ENCODE measurements at regions not wholly inside any gene's neighbourhood (a gene's known extent, or its start where the extent isn't known, plus 50 kb on each side); places are given as distances from the start of the nearest gene placed in this dataset.

GRCh38 chr14:89493406-89493805, 76.4 kb upstream of the FOXN3 start:
- TF ChIP-seq MXI1 (conservative IDR thresholded peaks at IDR 0.05; ENCODE audit: poor library complexity, severe bottlenecking), result no peak
- TF ChIP-seq SMC3 (conservative IDR thresholded peaks at IDR 0.05; ENCODE audit: poor library complexity), result no peak
- no peak for TF ChIP-seq RAD21 (conservative IDR thresholded peaks at IDR 0.05)
- TF ChIP-seq EZH2 (IDR thresholded peaks at IDR 0.05; ENCODE audit: borderline replicate concordance, insufficient read depth, low read length, poor library complexity, severe bottlenecking), result no peak
- peak overlapping the region; percentile 63 for H3K4me3 ChIP-seq (ENCODE audit: low read length)
- H3K4me2 ChIP-seq (ENCODE audit: low read length), result peak overlapping the region; percentile 74

GRCh38 chr14:89491711-89492381, 74.8 kb upstream of the FOXN3 start:
- TF ChIP-seq EZH2 (IDR thresholded peaks at IDR 0.05; ENCODE audit: borderline replicate concordance, insufficient read depth, low read length, poor library complexity, severe bottlenecking) (no peak), MXI1 (conservative IDR thresholded peaks at IDR 0.05; ENCODE audit: poor library complexity, severe bottlenecking) (no peak)

More at GRCh38 chr14:89493406-89493805, 76.4 kb upstream of the FOXN3 start:
- Histone ChIP-seq H3K27ac (ENCODE audit: low read length) (peak overlapping the region; percentile 87), H3K9me2 (ENCODE audit: insufficient read depth, low read length) (no peaks in the 10 kb centered on the region), H2AFZ (ENCODE audit: low read depth, low read length) (no peak overlapping the region), H3K9me3 (ENCODE audit: low read length) (no peaks in the 10 kb centered on the region), H3K79me2 (replicated peaks; ENCODE audit: insufficient read depth, low read length) (no peaks in the 10 kb centered on the region), H3K9ac (ENCODE audit: low read length) (peak overlapping the region; percentile 58), H3K27me3 (ENCODE audit: insufficient read depth, low read depth, low read length) (no peaks in the 10 kb centered on the region), H4K20me1 (ENCODE audit: insufficient read depth) (no peaks in the 10 kb centered on the region), H3K36me3 (ENCODE audit: insufficient read depth, low read length) (no peaks in the 10 kb centered on the region), H3F3A (ENCODE audit: insufficient read depth, low read length, poor library complexity, severe bottlenecking) (peaks cover 20% of the 10 kb centered on the region)

DNA sequence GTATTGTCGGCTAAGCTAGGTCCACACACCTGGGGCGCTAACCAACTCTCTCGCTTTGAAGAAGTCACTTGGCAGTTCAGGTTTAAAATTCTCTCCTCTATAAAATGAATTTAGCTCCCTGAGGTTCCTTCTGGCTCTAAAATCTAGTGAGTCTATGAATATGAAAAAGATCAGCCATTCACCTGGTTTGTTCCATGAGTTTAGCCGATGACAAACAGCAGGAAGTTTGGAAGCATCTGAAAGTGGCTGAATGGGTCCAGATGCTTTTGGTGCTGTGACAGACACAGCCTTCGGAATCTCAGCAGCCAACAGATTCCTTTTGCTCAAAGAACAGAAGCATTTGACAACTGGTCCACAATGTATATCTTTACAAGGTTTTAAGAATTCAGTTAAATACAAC, 73.4 kb upstream of the FOXN3 start:
- no peak overlapping the region for H2AFZ ChIP-seq (ENCODE audit: low read depth, low read length)
- no peaks in the 10 kb centered on the region for H3K79me2 ChIP-seq (replicated peaks; ENCODE audit: insufficient read depth, low read length)
- H3K9me3 ChIP-seq (ENCODE audit: low read length), result no peaks in the 10 kb centered on the region
- H4K20me1 ChIP-seq (ENCODE audit: insufficient read depth), result no peaks in the 10 kb centered on the region
- no peak overlapping the region for H3K9ac ChIP-seq (ENCODE audit: low read length)
- peaks cover 20% of the 10 kb centered on the region for H3F3A ChIP-seq (ENCODE audit: insufficient read depth, low read length, poor library complexity, severe bottlenecking)
- no peak overlapping the region for H3K4me2 ChIP-seq (ENCODE audit: low read length)
- H3K36me3 ChIP-seq (ENCODE audit: insufficient read depth, low read length), result no peaks in the 10 kb centered on the region
- no peaks in the 10 kb centered on the region for H3K9me2 ChIP-seq (ENCODE audit: insufficient read depth, low read length)
- no peak overlapping the region for H3K27ac ChIP-seq (ENCODE audit: low read length)
- no peak overlapping the region for H3K4me3 ChIP-seq (ENCODE audit: low read length)
- H3K27me3 ChIP-seq (ENCODE audit: insufficient read depth, low read depth, low read length), result no peaks in the 10 kb centered on the region
- TF ChIP-seq SMC3 (conservative IDR thresholded peaks at IDR 0.05; ENCODE audit: poor library complexity), result no peak
- TF ChIP-seq EP300 (conservative IDR thresholded peaks at IDR 0.05; ENCODE audit: poor library complexity, severe bottlenecking), result no peak
- no peak for TF ChIP-seq EZH2 (IDR thresholded peaks at IDR 0.05; ENCODE audit: borderline replicate concordance, insufficient read depth, low read length, poor library complexity, severe bottlenecking)
- TF ChIP-seq, protein P1, sequence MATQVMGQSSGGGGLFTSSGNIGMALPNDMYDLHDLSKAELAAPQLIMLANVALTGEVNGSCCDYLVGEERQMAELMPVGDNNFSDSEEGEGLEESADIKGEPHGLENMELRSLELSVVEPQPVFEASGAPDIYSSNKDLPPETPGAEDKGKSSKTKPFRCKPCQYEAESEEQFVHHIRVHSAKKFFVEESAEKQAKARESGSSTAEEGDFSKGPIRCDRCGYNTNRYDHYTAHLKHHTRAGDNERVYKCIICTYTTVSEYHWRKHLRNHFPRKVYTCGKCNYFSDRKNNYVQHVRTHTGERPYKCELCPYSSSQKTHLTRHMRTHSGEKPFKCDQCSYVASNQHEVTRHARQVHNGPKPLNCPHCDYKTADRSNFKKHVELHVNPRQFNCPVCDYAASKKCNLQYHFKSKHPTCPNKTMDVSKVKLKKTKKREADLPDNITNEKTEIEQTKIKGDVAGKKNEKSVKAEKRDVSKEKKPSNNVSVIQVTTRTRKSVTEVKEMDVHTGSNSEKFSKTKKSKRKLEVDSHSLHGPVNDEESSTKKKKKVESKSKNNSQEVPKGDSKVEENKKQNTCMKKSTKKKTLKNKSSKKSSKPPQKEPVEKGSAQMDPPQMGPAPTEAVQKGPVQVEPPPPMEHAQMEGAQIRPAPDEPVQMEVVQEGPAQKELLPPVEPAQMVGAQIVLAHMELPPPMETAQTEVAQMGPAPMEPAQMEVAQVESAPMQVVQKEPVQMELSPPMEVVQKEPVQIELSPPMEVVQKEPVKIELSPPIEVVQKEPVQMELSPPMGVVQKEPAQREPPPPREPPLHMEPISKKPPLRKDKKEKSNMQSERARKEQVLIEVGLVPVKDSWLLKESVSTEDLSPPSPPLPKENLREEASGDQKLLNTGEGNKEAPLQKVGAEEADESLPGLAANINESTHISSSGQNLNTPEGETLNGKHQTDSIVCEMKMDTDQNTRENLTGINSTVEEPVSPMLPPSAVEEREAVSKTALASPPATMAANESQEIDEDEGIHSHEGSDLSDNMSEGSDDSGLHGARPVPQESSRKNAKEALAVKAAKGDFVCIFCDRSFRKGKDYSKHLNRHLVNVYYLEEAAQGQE (IDR thresholded peaks at IDR 0.05; ENCODE audit: borderline replicate concordance), result no peak

More at GRCh38 chr14:89491711-89492381, 74.8 kb upstream of the FOXN3 start:
- Histone ChIP-seq H3K9ac (ENCODE audit: low read length) (no peak overlapping the region), H3K9me2 (ENCODE audit: insufficient read depth, low read length) (no peaks in the 10 kb centered on the region), H3K4me3 (ENCODE audit: low read length) (peak overlapping the region; percentile 63), H3K36me3 (ENCODE audit: insufficient read depth, low read length) (no peaks in the 10 kb centered on the region), H3K27me3 (ENCODE audit: insufficient read depth, low read depth, low read length) (no peaks in the 10 kb centered on the region), H3K4me2 (ENCODE audit: low read length) (no peak overlapping the region), H2AFZ (ENCODE audit: low read depth, low read length) (no peak overlapping the region), H3F3A (ENCODE audit: insufficient read depth, low read length, poor library complexity, severe bottlenecking) (peaks cover 20% of the 10 kb centered on the region), H3K9me3 (ENCODE audit: low read length) (no peaks in the 10 kb centered on the region), H4K20me1 (ENCODE audit: insufficient read depth) (no peaks in the 10 kb centered on the region), H3K79me2 (replicated peaks; ENCODE audit: insufficient read depth, low read length) (no peaks in the 10 kb centered on the region), H3K27ac (ENCODE audit: low read length) (no peak overlapping the region)

All from neural cell (in vitro differentiated cells).